ENCODE measurements at regions not wholly inside any gene's neighbourhood (a gene's known extent, or its start where the extent isn't known, plus 50 kb on each side); places are given as distances from the start of the nearest gene placed in this dataset.

GRCh38 chr14:89088530-89088929 is 264.1 kb downstream of the TTC8 start:
- TF ChIP-seq EP300 (IDR thresholded peaks at IDR 0.05) (no peak), POLR2A (IDR thresholded peaks at IDR 0.05) (no peak), CTCF (IDR thresholded peaks at IDR 0.05) (no peak)
- no peaks in the 10 kb centered on the region for H3K36me3 ChIP-seq
- H3K27me3 ChIP-seq = no peaks in the 10 kb centered on the region
- intact Hi-C loops (cut with DNase I) = no loop called here
- H3K4me1 ChIP-seq (ENCODE audit: insufficient read depth) = peaks cover 3% of the 10 kb centered on the region
- H3K27ac ChIP-seq = no peak overlapping the region
- no peaks in the 10 kb centered on the region for H3K9me3 ChIP-seq
- DNase-seq = no peak
- no peak overlapping the region for H3K4me3 ChIP-seq
- 69 to 71% (median 71%) methylated on average over 3 of the region's 3 CpGs for WGBS, 3 donors

- WGBS, 3 donors = 27 to 56% (median 41%) methylated on average over 1 of the region's 1 CpG
- intact Hi-C loops (cut with DNase I) = no loop called here
- DNase-seq = no peak
- Histone ChIP-seq H3K4me1 (ENCODE audit: insufficient read depth) (peaks cover 3% of the 10 kb centered on the region), H3K27me3 (no peaks in the 10 kb centered on the region), H3K36me3 (no peaks in the 10 kb centered on the region), H3K4me3 (no peak overlapping the region), H3K27ac (no peak overlapping the region), H3K9me3 (no peaks in the 10 kb centered on the region)
- TF ChIP-seq CTCF (IDR thresholded peaks at IDR 0.05) = no peak
- no peak for TF ChIP-seq EP300 (IDR thresholded peaks at IDR 0.05)
- no peak for TF ChIP-seq POLR2A (IDR thresholded peaks at IDR 0.05)
These were observed 264.9 kb downstream of the TTC8 start for GRCh38 chr14:89089330-89089729.

- WGBS, 3 donors = 94 to 98% (median 96%) methylated on average over 1 of the region's 1 CpG
- Histone ChIP-seq H3K27me3 (no peaks in the 10 kb centered on the region), H3K27ac (no peak overlapping the region), H3K9me3 (no peaks in the 10 kb centered on the region), H3K36me3 (no peaks in the 10 kb centered on the region), H3K4me3 (no peak overlapping the region), H3K4me1 (ENCODE audit: insufficient read depth) (no peaks in the 10 kb centered on the region)
- no peak for TF ChIP-seq CTCF (IDR thresholded peaks at IDR 0.05)
- no peak for TF ChIP-seq EP300 (IDR thresholded peaks at IDR 0.05)
- no peak for TF ChIP-seq POLR2A (IDR thresholded peaks at IDR 0.05)
- intact Hi-C loops (cut with DNase I) = no loop called here
- no peak for DNase-seq
These were observed 267.3 kb downstream of the TTC8 start for GRCh38 chr14:89091781-89092180.

GRCh38 chr14:89093083-89093730 is 268.8 kb downstream of the TTC8 start:
- Histone ChIP-seq H3K27me3 (no peaks in the 10 kb centered on the region), H3K36me3 (no peaks in the 10 kb centered on the region), H3K9me3 (no peaks in the 10 kb centered on the region), H3K4me1 (ENCODE audit: insufficient read depth) (no peaks in the 10 kb centered on the region), H3K27ac (no peak overlapping the region), H3K4me3 (no peak overlapping the region)
- TF ChIP-seq CTCF (IDR thresholded peaks at IDR 0.05) (no peak), EP300 (IDR thresholded peaks at IDR 0.05) (no peak), POLR2A (IDR thresholded peaks at IDR 0.05) (no peak)
- WGBS, 3 donors = 52 to 66% (median 55%) methylated on average over 3 of the region's 3 CpGs
- intact Hi-C loops (cut with DNase I) = no loop called here
- DNase-seq = no peak

Measured in ovary (tissue), 7 donors.